Heart right ventricle (tissue), 16 donors: ENCODE measurements at regions not wholly inside any gene's neighbourhood (a gene's known extent, or its start where the extent isn't known, plus 50 kb on each side); places are given as distances from the start of the nearest gene placed in this dataset.

ENCODE experiments used
- ATAC-seq, 8 donors: fragments of 200-7000 bp; cut with Tn5 transposase; one replicate each; pipeline ENCODE4 v1.9.1; 2020; ENCODE audit warnings: mild to moderate bottlenecking in 8 of 8, moderate library complexity in 8 of 8, moderate number of reproducible peaks in 1 of 8
- DNase-seq, 2 donors: peaks; one replicate each; pipeline ENCODE4 v3.0.0-alpha.2; 2020
- H3K27ac ChIP-seq, 10 donors: fragments of 200-600 bp; sonication (generic) in 2 of 10; one replicate each; pipeline versions ENCODE4 v1.5.0 to v1.8.0; 2020 to 2022; ENCODE audit warnings: mild to moderate bottlenecking in 3 of 10
- H3K27me3 ChIP-seq, 7 donors: fragments of 200-600 bp; one replicate each; pipeline ENCODE4 v1.8.0; 2021 to 2022; ENCODE audit warnings: mild to moderate bottlenecking in 2 of 7
- H3K36me3 ChIP-seq, 9 donors: fragments of 200-600 bp; sonication (generic) in 1 of 9; one replicate each; pipeline versions ENCODE4 v1.5.0 to v1.8.0; 2020 to 2022; ENCODE audit warnings: mild to moderate bottlenecking in 2 of 9
- H3K4me1 ChIP-seq, 9 donors: fragments of 200-600 bp; sonication (generic) in 1 of 9; one replicate each; pipeline versions ENCODE4 v1.5.0 to v1.8.0; 2020 to 2022; ENCODE audit warnings: mild to moderate bottlenecking in 4 of 9
- H3K4me3 ChIP-seq, 10 donors: fragments of 200-600 bp; sonication (generic) in 2 of 10; one replicate each; pipeline versions ENCODE4 v1.5.0 to v1.8.0; 2020 to 2022; ENCODE audit warnings: mild to moderate bottlenecking in 7 of 10, moderate library complexity in 2 of 10
- H3K9me3 ChIP-seq, 11 donors: fragments of 200-600 bp in 10 of 11; sonication (generic) in 2 of 11; one replicate each; pipeline versions ENCODE4 v1.5.0 to v1.8.0; 2013 to 2022; ENCODE audit warnings: mild to moderate bottlenecking in 2 of 11, control low read depth in 1 of 11, moderate library complexity in 1 of 11
- CTCF ChIP-seq, 9 donors: fragments of 200-600 bp; sonication (generic) in 2 of 9; IDR thresholded peaks; one replicate each; pipeline versions ENCODE4 v1.5.0 to v1.8.0; 2021 to 2022; ENCODE audit warnings: antibody characterized with exemption in 9 of 9, mild to moderate bottlenecking in 5 of 9, moderate library complexity in 1 of 9
- WGBS, 2 donors: extraction: QIAGEN DNeasy Blood & Tissue Kit; methylation state at CpG; one replicate each; pipeline ENCODE4 v1.1.7; 2013; ENCODE audit warnings: inconsistent platforms in 1 of 2; 5-methylcytosine and 5-hydroxymethylcytosine counted together
- intact Hi-C, 10 donors: fragments of 100-400 bp; cut with DNase I; formaldehyde crosslinking; loops; one replicate each; pipeline versions ENCODE4 v1.11.1 to v1.14.2; 2022
- donor health status: Arrhythmogenic right ventricular cardiomyopathy.
- donor health status: ischemic (EF 13 %, LVEDD 7.1; RV severe dilation, severe dysfunction).
- donor health status: healthy with polysubstance abuse.
- donor health status: DM: no; HTN: yes; CAD: no.
- donor health status: DM: no; HTN: no; CAD: no.
- donor health status: ischemic (EF 25% LVEDD 6.9; RV normal size, moderate dysfunction).
- donor health status: ischemic (EF 25% LVEDD 5.7; RV mildly dilated, moderate dysfunction).
- donor health status: healthy.
- donor health status: DM: yes; HTN: yes; CAD: no.
- donor health status: Ischemic cardiomyopathy.
- donor health status: ischemic (EF 35%, LVEDD 5.7; RV mildly dilated, moderate dysfunction).
- donor health status: nonischemic (EF 11% LVEDD 7.7; RV severe dilation, severe dysfunction).
- donor health status: DM: yes; HTN: yes; CAD: no.
- donor health status: PGD.
- donor health status: ischemic (EF 29% LVEDD 5.4; RV normal size, mild dysfunction).
- donor health status: nonischemic (EF 23%, LVEDD 6.1; RV moderate dilation, normal function).

GRCh38 chr13:108156749-108157148 is 58.6 kb downstream of the LIG4 start:
- H3K27me3 ChIP-seq: no peaks in the 10 kb centered on the region
- H3K36me3 ChIP-seq: no peaks in the 10 kb centered on the region
- intact Hi-C loops: loop anchor here in 3 of 10 donors (5.0 kb wide), 1 partner anchor 944 kb away; no protein-coding TSS in a partner anchor
- H3K27ac ChIP-seq: no peak overlapping the region
- DNase-seq: no peak
- H3K9me3 ChIP-seq: peaks cover 0 to 16% (median 0%) of the 10 kb centered on the region in 11 donors
- 73 to 83% methylated on average over 5 of the region's 5 CpGs for WGBS, 2 donors
- TF ChIP-seq CTCF (IDR thresholded peaks at IDR 0.05): no peak
- peaks cover 0 to 3% (median 0%) of the 10 kb centered on the region in 9 donors for H3K4me1 ChIP-seq
- ATAC-seq: no peak
- H3K4me3 ChIP-seq: no peak overlapping the region

- ATAC-seq (no peak), DNase-seq (peak; percentile 39 to 50)
- intact Hi-C loops: loop anchor here in 8 of 10 donors (2.0 to 5.0 kb wide), 3 partner anchors 943 to 945 kb away; no protein-coding TSS in a partner anchor
- Histone ChIP-seq H3K9me3 (peaks cover 0 to 19% (median 0%) of the 10 kb centered on the region in 11 donors), H3K4me1 (peaks cover 0 to 3% (median 0%) of the 10 kb centered on the region in 9 donors), H3K27me3 (no peaks in the 10 kb centered on the region), H3K36me3 (no peaks in the 10 kb centered on the region), H3K27ac (no peak overlapping the region), H3K4me3 (no peak overlapping the region)
- 33 to 36% methylated on average over 16 of the region's 16 CpGs for WGBS, 2 donors
- TF ChIP-seq CTCF (IDR thresholded peaks at IDR 0.05): peak; percentile 77 to 93 (median 89)
Measured at GRCh38 chr13:108155185-108156106, 59.9 kb downstream of the LIG4 start.

GRCh38 chr13:108154421-108154858 is 60.9 kb downstream of the LIG4 start:
- WGBS, 2 donors: 32 to 48% methylated on average over 1 of the region's 1 CpG
- no peak for DNase-seq
- intact Hi-C loops: loop anchor here in 7 of 10 donors (2.0 to 5.0 kb wide), 4 partner anchors 942 to 947 kb away; no protein-coding TSS in a partner anchor

More at GRCh38 chr13:108154421-108154858, 60.9 kb downstream of the LIG4 start:
- Histone ChIP-seq H3K4me1 (peaks cover 0 to 3% (median 0%) of the 10 kb centered on the region in 9 donors), H3K27me3 (no peaks in the 10 kb centered on the region), H3K27ac (no peak overlapping the region), H3K9me3 (peaks cover 0 to 19% (median 0%) of the 10 kb centered on the region in 11 donors), H3K36me3 (no peaks in the 10 kb centered on the region), H3K4me3 (no peak overlapping the region)
- ATAC-seq: peak in 2 of 8 donors; percentile 49 to 55
- no peak for TF ChIP-seq CTCF (IDR thresholded peaks at IDR 0.05)
